ENCODE measurements at regions not wholly inside any gene's neighbourhood (a gene's known extent, or its start where the extent isn't known, plus 50 kb on each side); places are given as distances from the start of the nearest gene placed in this dataset.

DNA sequence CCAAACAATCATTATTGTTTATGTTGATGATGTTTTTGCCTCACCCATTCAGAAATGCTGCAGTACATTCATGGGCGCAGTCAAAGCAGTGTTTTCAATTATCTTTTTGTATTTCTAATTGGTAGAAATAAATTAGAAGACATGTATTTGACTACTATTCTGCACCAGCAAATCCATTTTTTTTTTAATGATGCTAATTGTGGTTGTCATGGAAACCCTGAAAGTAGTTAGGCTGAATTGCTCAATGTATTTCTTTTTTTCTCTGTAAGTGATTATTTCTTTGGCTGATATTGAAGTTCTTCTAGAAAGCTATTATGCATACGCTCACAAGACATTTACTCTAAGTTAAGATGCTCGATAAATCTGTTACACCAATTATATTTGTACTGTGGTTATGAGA lies 101.2 kb downstream of the RFC3 start:
- Histone ChIP-seq H3K4ac (ENCODE audit: low read depth, low read length) (no peak overlapping the region), H2BK15ac (ENCODE audit: low read depth, low read length) (no peak overlapping the region), H3K27ac (ENCODE audit: insufficient read depth, low read length) (no peak overlapping the region), H3K14ac (replicated peaks; ENCODE audit: low read depth, low read length) (no peak overlapping the region), H3K4me2 (ENCODE audit: low read depth, low read length) (no peak overlapping the region), H2BK5ac (ENCODE audit: low read depth, low read length, poor library complexity, severe bottlenecking) (no peak overlapping the region), H3K4me1 (ENCODE audit: control insufficient read depth, insufficient read depth, low read length) (peaks cover 4% of the 10 kb centered on the region; the same call in 1 of the 2 replicates), H3K36me3 (ENCODE audit: control insufficient read depth, insufficient read depth, low read length) (no peaks in the 10 kb centered on the region), H2AK9ac (replicated peaks; ENCODE audit: low read depth, low read length, poor library complexity) (no peak overlapping the region), H3K79me1 (ENCODE audit: low read depth in 1 of 2, low read length in 2 of 2) (no peaks in the 10 kb centered on the region), H4K8ac (ENCODE audit: low read depth in 2 of 2, low read length in 2 of 2) (no peak overlapping the region), H2AK5ac (ENCODE audit: low read depth, low read length) (no peak overlapping the region), H3K4me3 (ENCODE audit: insufficient read depth, low read depth, low read length) (no peak overlapping the region), H3K18ac (ENCODE audit: low read depth, low read length) (no peak overlapping the region), H3K9me3 (ENCODE audit: control insufficient read depth, insufficient read depth, low read length) (no peaks in the 10 kb centered on the region), H4K91ac (ENCODE audit: insufficient read depth, low read depth, low read length) (no peak overlapping the region), H3K56ac (ENCODE audit: extremely low read depth, insufficient read depth, low read length) (no peak overlapping the region), H4K5ac (ENCODE audit: low read depth, low read length) (no peak overlapping the region), H3K27me3 (ENCODE audit: control insufficient read depth, insufficient read depth, low read length) (no peaks in the 10 kb centered on the region), H3K9ac (ENCODE audit: low read depth, low read length) (no peak overlapping the region), H3K23ac (ENCODE audit: low read depth, low read length) (no peak overlapping the region), H4K20me1 (ENCODE audit: insufficient read depth, low read length) (no peaks in the 10 kb centered on the region), H3K9me1 (ENCODE audit: insufficient read depth, low read length) (no peaks in the 10 kb centered on the region), H2BK20ac (ENCODE audit: low read depth, low read length) (no peak overlapping the region), H2BK120ac (ENCODE audit: low read depth, low read length) (no peak overlapping the region), H2AFZ (replicated peaks; ENCODE audit: low read length, poor library complexity) (no peak overlapping the region)
- ATAC-seq (ENCODE audit: low read depth) (no peak), DNase-seq (no peak)
- TF ChIP-seq SMC3 (IDR thresholded peaks at IDR 0.05; ENCODE audit: low read depth, low read length) = no peak
- no peak for TF ChIP-seq BHLHE40 (IDR thresholded peaks at IDR 0.05; ENCODE audit: low read depth, low read length)
- CTCF ChIA-PET = interaction anchor here (0.6 to 0.7 kb wide), 2 partner anchors 8 to 1877 kb away, joined by 3 to 4 read pairs; no protein-coding TSS in a partner anchor
- POLR2A ChIA-PET (ENCODE audit: unreplicated experiment) = no interaction called here
- no CpG with 5 or more reads among the region's 3 CpGs for WGBS, 2 experiments (ENCODE audit: extremely low coverage in 2 of 2, insufficient read length in 1 of 2)
- intact Hi-C loops (cut with micrococcal nuclease) = no loop called here
- no TSS peak for BruUV-seq (replicated peaks)
- dilution Hi-C loops (cut with HindIII; ENCODE audit: low sequenced_read_pairs, unreplicated experiment) = no loop called here
- in situ Hi-C loops (cut with MboI; ENCODE audit: low sequenced_read_pairs) = no loop called here

All from IMR-90 (cell line).